ENCODE measurements at regions not wholly inside any gene's neighbourhood (a gene's known extent, or its start where the extent isn't known, plus 50 kb on each side); places are given as distances from the start of the nearest gene placed in this dataset.

DNA sequence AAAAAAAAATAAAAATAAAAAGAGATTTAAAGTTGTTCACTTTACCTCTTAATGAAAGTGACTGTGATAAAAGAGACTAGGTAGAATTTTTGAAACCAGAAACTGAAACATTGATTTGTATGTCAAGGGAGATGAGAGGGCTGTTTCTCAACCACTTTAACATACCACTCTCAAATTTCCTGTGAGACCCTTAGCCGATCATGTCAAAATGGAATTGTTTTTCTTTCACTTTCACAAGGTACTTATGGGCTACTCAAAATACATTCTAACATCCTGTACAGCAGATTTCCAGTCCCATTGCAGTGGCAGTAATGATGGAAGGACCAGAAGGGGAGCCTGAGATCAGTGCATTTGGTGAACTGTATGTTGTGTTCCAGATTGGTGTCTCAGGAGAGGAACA is 261.2 kb downstream of the PPP1R3A start:
- Histone ChIP-seq H3K4me1 (ENCODE audit: control insufficient read depth, insufficient read depth, low read depth, low read length) (no peaks in the 10 kb centered on the region), H3K23ac (ENCODE audit: low read length in 2 of 2) (no peak overlapping the region), H3K18ac (ENCODE audit: low read depth in 1 of 2, low read length in 2 of 2) (no peak overlapping the region), H2AK5ac (ENCODE audit: low read length, severe bottlenecking) (no peak overlapping the region), H2BK120ac (ENCODE audit: low read depth, low read length) (no peak overlapping the region), H2BK5ac (ENCODE audit: low read depth, low read length, poor library complexity, severe bottlenecking) (no peak overlapping the region), H3K4me2 (ENCODE audit: low read length, poor library complexity, severe bottlenecking) (no peak overlapping the region), H3K9ac (ENCODE audit: low read length) (no peak overlapping the region), H3K79me1 (replicated peaks; ENCODE audit: low read length, poor library complexity, severe bottlenecking) (no peaks in the 10 kb centered on the region), H4K91ac (ENCODE audit: low read length) (no peak overlapping the region), H2BK12ac (ENCODE audit: low read length in 2 of 2) (no peak overlapping the region), H3K4me3 (ENCODE audit: insufficient read depth in 1 of 2, low read depth in 1 of 2, low read length in 2 of 2) (no peak overlapping the region), H2AFZ (ENCODE audit: low read depth, low read length) (no peak overlapping the region), H4K8ac (ENCODE audit: low read length) (no peak overlapping the region), H3K14ac (ENCODE audit: low read length in 2 of 2) (no peak overlapping the region), H2BK15ac (ENCODE audit: low read depth, poor library complexity, severe bottlenecking) (no peak overlapping the region), H3K27me3 (ENCODE audit: control insufficient read depth in 1 of 2, insufficient read depth in 1 of 2, low read length in 2 of 2) (no peaks in the 10 kb centered on the region), H3K36me3 (ENCODE audit: control insufficient read depth in 1 of 2, insufficient read depth in 2 of 2, low read depth in 1 of 2, low read length in 2 of 2) (no peaks in the 10 kb centered on the region), H3K27ac (ENCODE audit: low read length, poor library complexity, severe bottlenecking) (no peak overlapping the region), H3K9me3 (ENCODE audit: control insufficient read depth, low read length) (no peaks in the 10 kb centered on the region), H3K4ac (ENCODE audit: low read depth in 1 of 2, low read length in 2 of 2) (no peak overlapping the region)
- DNase-seq, result no peak
- WGBS, result no CpG with 5 or more reads among the region's 1 CpG

DNA sequence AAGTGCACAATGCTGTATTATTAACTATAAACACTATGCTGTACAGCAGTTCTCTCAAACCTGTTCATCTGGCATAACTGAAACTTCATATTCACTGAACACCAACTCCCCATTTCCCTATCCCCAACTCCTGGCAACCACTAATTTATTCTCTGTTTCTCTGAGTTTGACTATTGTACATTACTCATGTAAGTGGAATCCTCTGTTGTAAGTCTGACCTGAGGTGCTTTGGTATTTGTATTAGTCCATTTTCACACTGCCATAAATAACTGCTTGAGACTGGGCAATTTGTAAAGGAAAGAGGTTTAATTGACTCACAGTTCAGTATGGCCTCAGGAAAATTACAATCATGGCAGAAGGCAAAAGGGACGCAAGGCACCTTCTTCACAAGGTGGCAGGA is 266.3 kb downstream of the PPP1R3A start:
- H2BK15ac ChIP-seq (ENCODE audit: low read depth, poor library complexity, severe bottlenecking), result no peak overlapping the region
- H2BK12ac ChIP-seq (ENCODE audit: low read length in 2 of 2), result no peak overlapping the region
- no peak overlapping the region for H2BK120ac ChIP-seq (ENCODE audit: low read depth, low read length)
- H4K8ac ChIP-seq (ENCODE audit: low read length), result no peak overlapping the region
- H3K4me3 ChIP-seq (ENCODE audit: insufficient read depth in 1 of 2, low read depth in 1 of 2, low read length in 2 of 2), result no peak overlapping the region
- DNase-seq, result no peak
- no peak overlapping the region for H3K27ac ChIP-seq (ENCODE audit: low read length, poor library complexity, severe bottlenecking)
- no peaks in the 10 kb centered on the region for H3K36me3 ChIP-seq (ENCODE audit: control insufficient read depth in 1 of 2, insufficient read depth in 2 of 2, low read depth in 1 of 2, low read length in 2 of 2)
- no peaks in the 10 kb centered on the region for H3K9me3 ChIP-seq (ENCODE audit: control insufficient read depth, low read length)
- no peak overlapping the region for H3K4me2 ChIP-seq (ENCODE audit: low read length, poor library complexity, severe bottlenecking)
- H2BK5ac ChIP-seq (ENCODE audit: low read depth, low read length, poor library complexity, severe bottlenecking), result no peak overlapping the region
- no peaks in the 10 kb centered on the region for H3K79me1 ChIP-seq (replicated peaks; ENCODE audit: low read length, poor library complexity, severe bottlenecking)
- no peak overlapping the region for H3K4ac ChIP-seq (ENCODE audit: low read depth in 1 of 2, low read length in 2 of 2)
- H3K18ac ChIP-seq (ENCODE audit: low read depth in 1 of 2, low read length in 2 of 2), result no peak overlapping the region
- no CpG with 5 or more reads among the region's 1 CpG for WGBS
- H3K14ac ChIP-seq (ENCODE audit: low read length in 2 of 2), result no peak overlapping the region
- no peak overlapping the region for H2AFZ ChIP-seq (ENCODE audit: low read depth, low read length)
- no peak overlapping the region for H3K9ac ChIP-seq (ENCODE audit: low read length)
- no peak overlapping the region for H4K91ac ChIP-seq (ENCODE audit: low read length)
- no peaks in the 10 kb centered on the region for H3K27me3 ChIP-seq (ENCODE audit: control insufficient read depth in 1 of 2, insufficient read depth in 1 of 2, low read length in 2 of 2)
- no peak overlapping the region for H3K23ac ChIP-seq (ENCODE audit: low read length in 2 of 2)
- no peaks in the 10 kb centered on the region for H3K4me1 ChIP-seq (ENCODE audit: control insufficient read depth, insufficient read depth, low read depth, low read length)
- H2AK5ac ChIP-seq (ENCODE audit: low read length, severe bottlenecking), result no peak overlapping the region

DNA sequence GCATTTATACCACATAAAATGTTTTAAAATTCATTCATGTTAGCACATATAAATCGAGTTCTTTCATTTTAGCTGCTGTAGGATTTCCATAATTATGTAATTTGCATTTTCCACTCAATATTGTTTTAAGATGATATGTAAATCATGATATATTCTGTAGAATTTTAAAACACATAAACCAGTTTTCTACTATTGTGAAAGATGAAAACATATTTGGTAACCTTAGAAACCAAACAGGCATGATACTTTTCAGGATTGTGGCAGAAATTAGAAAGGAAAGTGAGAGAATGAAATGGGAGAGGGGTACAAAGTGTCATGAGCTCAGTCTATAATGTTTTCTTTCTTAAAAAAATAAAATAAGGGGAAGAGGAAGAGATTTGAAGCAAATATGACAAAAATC is 269.3 kb downstream of the PPP1R3A start:
- H3K4me2 ChIP-seq (ENCODE audit: low read length, poor library complexity, severe bottlenecking), result no peak overlapping the region
- H3K23ac ChIP-seq (ENCODE audit: low read length in 2 of 2), result no peak overlapping the region
- no peak overlapping the region for H3K9ac ChIP-seq (ENCODE audit: low read length)
- DNase-seq, result no peak
- no CpG with 5 or more reads among the region's 1 CpG for WGBS
- H2BK5ac ChIP-seq (ENCODE audit: low read depth, low read length, poor library complexity, severe bottlenecking), result no peak overlapping the region
- H2BK15ac ChIP-seq (ENCODE audit: low read depth, poor library complexity, severe bottlenecking), result no peak overlapping the region
- no peak overlapping the region for H2AK5ac ChIP-seq (ENCODE audit: low read length, severe bottlenecking)
- H3K36me3 ChIP-seq (ENCODE audit: control insufficient read depth in 1 of 2, insufficient read depth in 2 of 2, low read depth in 1 of 2, low read length in 2 of 2), result no peaks in the 10 kb centered on the region
- no peak overlapping the region for H3K4me3 ChIP-seq (ENCODE audit: insufficient read depth in 1 of 2, low read depth in 1 of 2, low read length in 2 of 2)
- H2AFZ ChIP-seq (ENCODE audit: low read depth, low read length), result no peak overlapping the region
- no peak overlapping the region for H3K18ac ChIP-seq (ENCODE audit: low read depth in 1 of 2, low read length in 2 of 2)
- no peak overlapping the region for H3K27ac ChIP-seq (ENCODE audit: low read length, poor library complexity, severe bottlenecking)
- H4K8ac ChIP-seq (ENCODE audit: low read length), result no peak overlapping the region
- H3K14ac ChIP-seq (ENCODE audit: low read length in 2 of 2), result no peak overlapping the region
- H3K4ac ChIP-seq (ENCODE audit: low read depth in 1 of 2, low read length in 2 of 2), result no peak overlapping the region
- no peak overlapping the region for H2BK120ac ChIP-seq (ENCODE audit: low read depth, low read length)
- H3K9me3 ChIP-seq (ENCODE audit: control insufficient read depth, low read length), result no peaks in the 10 kb centered on the region
- no peak overlapping the region for H4K91ac ChIP-seq (ENCODE audit: low read length)
- no peak overlapping the region for H2BK12ac ChIP-seq (ENCODE audit: low read length in 2 of 2)
- H3K27me3 ChIP-seq (ENCODE audit: control insufficient read depth in 1 of 2, insufficient read depth in 1 of 2, low read length in 2 of 2), result no peaks in the 10 kb centered on the region
- no peaks in the 10 kb centered on the region for H3K4me1 ChIP-seq (ENCODE audit: control insufficient read depth, insufficient read depth, low read depth, low read length)
- H3K79me1 ChIP-seq (replicated peaks; ENCODE audit: low read length, poor library complexity, severe bottlenecking), result no peaks in the 10 kb centered on the region

DNA sequence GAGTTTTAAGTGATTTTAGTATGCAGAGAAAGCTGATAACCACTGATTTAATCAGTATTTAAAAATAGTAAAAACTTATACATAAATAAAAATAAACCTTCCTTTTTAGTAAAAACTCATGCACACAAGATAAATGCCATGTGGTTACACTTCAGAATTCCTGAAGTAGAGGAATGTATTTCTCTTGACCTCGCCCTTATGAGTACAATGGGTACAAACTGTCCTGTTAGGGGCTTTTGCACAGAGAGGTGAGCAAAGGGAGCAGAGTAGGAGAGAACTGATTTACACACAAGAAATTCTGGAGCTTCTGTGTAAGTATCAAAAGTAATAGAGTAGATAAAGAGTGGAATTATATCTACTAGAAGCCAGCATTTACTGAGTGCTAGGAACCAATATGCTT is 279.6 kb downstream of the PPP1R3A start:
- Histone ChIP-seq H3K27ac (ENCODE audit: low read length, poor library complexity, severe bottlenecking) (no peak overlapping the region), H3K4me3 (ENCODE audit: insufficient read depth in 1 of 2, low read depth in 1 of 2, low read length in 2 of 2) (no peak overlapping the region), H2AFZ (ENCODE audit: low read depth, low read length) (no peak overlapping the region), H3K18ac (ENCODE audit: low read depth in 1 of 2, low read length in 2 of 2) (no peak overlapping the region), H3K14ac (ENCODE audit: low read length in 2 of 2) (no peak overlapping the region), H2AK5ac (ENCODE audit: low read length, severe bottlenecking) (no peak overlapping the region), H2BK120ac (ENCODE audit: low read depth, low read length) (no peak overlapping the region), H2BK15ac (ENCODE audit: low read depth, poor library complexity, severe bottlenecking) (no peak overlapping the region), H4K8ac (ENCODE audit: low read length) (no peak overlapping the region), H3K36me3 (ENCODE audit: control insufficient read depth in 1 of 2, insufficient read depth in 2 of 2, low read depth in 1 of 2, low read length in 2 of 2) (no peaks in the 10 kb centered on the region), H3K27me3 (ENCODE audit: control insufficient read depth in 1 of 2, insufficient read depth in 1 of 2, low read length in 2 of 2) (no peaks in the 10 kb centered on the region), H3K4ac (ENCODE audit: low read depth in 1 of 2, low read length in 2 of 2) (no peak overlapping the region), H3K4me2 (ENCODE audit: low read length, poor library complexity, severe bottlenecking) (no peak overlapping the region), H3K9me3 (ENCODE audit: control insufficient read depth, low read length) (no peaks in the 10 kb centered on the region), H3K23ac (ENCODE audit: low read length in 2 of 2) (no peak overlapping the region), H2BK5ac (ENCODE audit: low read depth, low read length, poor library complexity, severe bottlenecking) (no peak overlapping the region), H2BK12ac (ENCODE audit: low read length in 2 of 2) (no peak overlapping the region), H3K79me1 (replicated peaks; ENCODE audit: low read length, poor library complexity, severe bottlenecking) (no peaks in the 10 kb centered on the region), H4K91ac (ENCODE audit: low read length) (no peak overlapping the region), H3K9ac (ENCODE audit: low read length) (no peak overlapping the region), H3K4me1 (ENCODE audit: control insufficient read depth, insufficient read depth, low read depth, low read length) (no peaks in the 10 kb centered on the region)
- DNase-seq, result no peak
- WGBS, result 20% methylated on average over 1 of the region's 1 CpG
